ENCODE measurements at regions not wholly inside any gene's neighbourhood (a gene's known extent, or its start where the extent isn't known, plus 50 kb on each side); places are given as distances from the start of the nearest gene placed in this dataset.

DNA sequence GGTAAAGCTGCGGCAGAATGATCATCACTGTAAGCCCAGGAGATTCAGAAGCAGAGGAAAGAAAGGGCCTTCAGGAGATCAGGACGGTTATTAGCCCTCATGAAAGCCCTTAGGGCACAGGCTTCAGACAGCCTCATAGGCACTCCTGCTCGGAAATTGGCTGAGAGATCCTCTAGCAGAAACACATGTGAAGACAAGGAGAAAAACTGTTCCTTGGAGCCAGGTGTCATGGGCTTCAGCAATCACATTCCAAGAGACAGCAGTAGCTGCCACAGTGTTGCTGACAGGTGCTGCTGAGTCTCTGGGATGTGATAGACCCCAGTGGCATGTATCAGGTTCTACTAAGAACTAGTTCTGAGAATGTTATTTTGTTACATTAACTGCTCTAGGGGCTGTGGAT is 88.8 kb upstream of the DYRK2 start:
- no peak overlapping the region for H3K4ac ChIP-seq (ENCODE audit: low read depth, low read length)
- H3K79me1 ChIP-seq (ENCODE audit: low read length): no peaks in the 10 kb centered on the region
- DNase-seq: no peak
- H3K9ac ChIP-seq (ENCODE audit: low read length): no peak overlapping the region
- no peak overlapping the region for H4K12ac ChIP-seq (ENCODE audit: low read depth, low read length)
- no peak overlapping the region for H3K23ac ChIP-seq (ENCODE audit: low read length)
- H3K4me3 ChIP-seq (ENCODE audit: low read depth, low read length): no peak overlapping the region
- peaks cover 4% of the 10 kb centered on the region for H3K9me3 ChIP-seq (ENCODE audit: insufficient read depth, low read depth, low read length)
- no peak overlapping the region for H2AFZ ChIP-seq (ENCODE audit: insufficient read depth, low read length, poor library complexity)
- no peak overlapping the region for H2BK5ac ChIP-seq (ENCODE audit: low read depth, low read length, poor library complexity)
- no peaks in the 10 kb centered on the region for H3K36me3 ChIP-seq (ENCODE audit: control insufficient read depth in 1 of 2, insufficient read depth in 2 of 2, low read length in 2 of 2)
- H4K91ac ChIP-seq (ENCODE audit: low read depth, low read length): no peak overlapping the region
- H3K27ac ChIP-seq (ENCODE audit: low read depth, low read length): no peak overlapping the region
- H3K27me3 ChIP-seq (ENCODE audit: insufficient read depth, low read length): no peaks in the 10 kb centered on the region
- peaks cover 2 to 6% of the 10 kb centered on the region in 2 experiments for H3K4me1 ChIP-seq (ENCODE audit: control insufficient read depth in 1 of 2, insufficient read depth in 2 of 2, low read length in 2 of 2)
- H3K4me2 ChIP-seq (ENCODE audit: low read length): no peak overlapping the region
- no peak overlapping the region for H2BK120ac ChIP-seq (ENCODE audit: insufficient read depth, low read length, poor library complexity)
- no peak overlapping the region for H2AK5ac ChIP-seq (ENCODE audit: low read length)
- H3K18ac ChIP-seq (ENCODE audit: low read length): no peak overlapping the region
- H4K8ac ChIP-seq (ENCODE audit: low read depth, low read length): no peak overlapping the region
- no CpG with 5 or more reads among the region's 3 CpGs for WGBS (ENCODE audit: extremely low coverage, insufficient coverage, insufficient read length)
- H3K14ac ChIP-seq (ENCODE audit: low read length): no peak overlapping the region
- H2BK12ac ChIP-seq (ENCODE audit: low read length): no peak overlapping the region
- no peaks in the 10 kb centered on the region for H3K79me2 ChIP-seq (ENCODE audit: control insufficient read depth, insufficient read depth, low read length, poor library complexity)

- H3K79me1 ChIP-seq (ENCODE audit: low read length): no peaks in the 10 kb centered on the region
Observed at GRCh38 chr12:67562513-67563287, 85.8 kb upstream of the DYRK2 start.

DNA sequence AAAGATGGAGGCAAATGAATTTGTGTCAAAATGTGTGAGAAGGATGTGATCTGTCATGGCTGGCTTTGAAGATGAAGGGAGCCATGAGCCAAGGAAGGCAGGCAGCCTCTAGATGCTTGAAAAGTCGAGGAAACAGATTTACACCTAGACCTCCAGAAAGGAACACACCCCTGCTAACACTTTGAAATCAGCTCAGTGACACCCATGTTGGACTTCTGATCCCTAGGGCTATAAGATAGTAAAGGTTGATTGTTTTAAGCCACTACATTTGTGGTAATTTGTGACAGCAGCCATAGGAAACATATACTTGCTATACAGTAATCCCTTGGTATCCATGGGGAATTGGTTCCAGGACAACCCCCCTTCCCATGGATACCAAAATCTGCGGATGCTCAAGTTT is 80.5 kb upstream of the DYRK2 start:
- no peak overlapping the region for H3K9ac ChIP-seq (ENCODE audit: low read length)
- H4K91ac ChIP-seq (ENCODE audit: low read depth, low read length): no peak overlapping the region
- H3K4ac ChIP-seq (ENCODE audit: low read depth, low read length): no peak overlapping the region
- H3K79me2 ChIP-seq (ENCODE audit: control insufficient read depth, insufficient read depth, low read length, poor library complexity): no peaks in the 10 kb centered on the region
- no peak overlapping the region for H2AFZ ChIP-seq (ENCODE audit: insufficient read depth, low read length, poor library complexity)
- H4K12ac ChIP-seq (ENCODE audit: low read depth, low read length): no peak overlapping the region
- H3K4me1 ChIP-seq (ENCODE audit: control insufficient read depth in 1 of 2, insufficient read depth in 2 of 2, low read length in 2 of 2): no peaks in the 10 kb centered on the region
- no peaks in the 10 kb centered on the region for H3K36me3 ChIP-seq (ENCODE audit: control insufficient read depth in 1 of 2, insufficient read depth in 2 of 2, low read length in 2 of 2)
- H3K23ac ChIP-seq (ENCODE audit: low read length): no peak overlapping the region
- no peak overlapping the region for H4K8ac ChIP-seq (ENCODE audit: low read depth, low read length)
- no peak overlapping the region for H2BK5ac ChIP-seq (ENCODE audit: low read depth, low read length, poor library complexity)
- no CpG with 5 or more reads among the region's 2 CpGs for WGBS (ENCODE audit: extremely low coverage, insufficient coverage, insufficient read length)
- no peak overlapping the region for H2BK120ac ChIP-seq (ENCODE audit: insufficient read depth, low read length, poor library complexity)
- no peak overlapping the region for H3K4me3 ChIP-seq (ENCODE audit: low read depth, low read length)
- no peaks in the 10 kb centered on the region for H3K9me3 ChIP-seq (ENCODE audit: insufficient read depth, low read depth, low read length)
- H3K79me1 ChIP-seq (ENCODE audit: low read length): no peaks in the 10 kb centered on the region
- DNase-seq: no peak
- no peak overlapping the region for H3K4me2 ChIP-seq (ENCODE audit: low read length)
- H3K18ac ChIP-seq (ENCODE audit: low read length): no peak overlapping the region
- H2AK5ac ChIP-seq (ENCODE audit: low read length): no peak overlapping the region
- no peak overlapping the region for H2BK12ac ChIP-seq (ENCODE audit: low read length)
- no peaks in the 10 kb centered on the region for H3K27me3 ChIP-seq (ENCODE audit: insufficient read depth, low read length)
- H3K27ac ChIP-seq (ENCODE audit: low read depth, low read length): no peak overlapping the region
- H3K14ac ChIP-seq (ENCODE audit: low read length): no peak overlapping the region

More at GRCh38 chr12:67562513-67563287, 85.8 kb upstream of the DYRK2 start:
- WGBS (ENCODE audit: extremely low coverage, insufficient coverage, insufficient read length): no CpG with 5 or more reads among the region's 3 CpGs
- no peaks in the 10 kb centered on the region for H3K9me3 ChIP-seq (ENCODE audit: insufficient read depth, low read depth, low read length)
- H3K23ac ChIP-seq (ENCODE audit: low read length): no peak overlapping the region
- H3K27ac ChIP-seq (ENCODE audit: low read depth, low read length): no peak overlapping the region
- DNase-seq: no peak
- no peak overlapping the region for H3K4me3 ChIP-seq (ENCODE audit: low read depth, low read length)
- no peaks in the 10 kb centered on the region for H3K27me3 ChIP-seq (ENCODE audit: insufficient read depth, low read length)
- no peak overlapping the region for H4K91ac ChIP-seq (ENCODE audit: low read depth, low read length)
- H3K4me2 ChIP-seq (ENCODE audit: low read length): no peak overlapping the region
- no peak overlapping the region for H2AFZ ChIP-seq (ENCODE audit: insufficient read depth, low read length, poor library complexity)
- no peak overlapping the region for H2AK5ac ChIP-seq (ENCODE audit: low read length)
- H4K12ac ChIP-seq (ENCODE audit: low read depth, low read length): no peak overlapping the region
- H3K18ac ChIP-seq (ENCODE audit: low read length): no peak overlapping the region
- H3K4me1 ChIP-seq (ENCODE audit: control insufficient read depth in 1 of 2, insufficient read depth in 2 of 2, low read length in 2 of 2): no peaks in the 10 kb centered on the region
- H2BK5ac ChIP-seq (ENCODE audit: low read depth, low read length, poor library complexity): no peak overlapping the region
- H4K8ac ChIP-seq (ENCODE audit: low read depth, low read length): no peak overlapping the region
- H3K9ac ChIP-seq (ENCODE audit: low read length): no peak overlapping the region
- no peak overlapping the region for H3K14ac ChIP-seq (ENCODE audit: low read length)
- no peaks in the 10 kb centered on the region for H3K79me2 ChIP-seq (ENCODE audit: control insufficient read depth, insufficient read depth, low read length, poor library complexity)
- H2BK12ac ChIP-seq (ENCODE audit: low read length): no peak overlapping the region
- no peak overlapping the region for H3K4ac ChIP-seq (ENCODE audit: low read depth, low read length)
- no peaks in the 10 kb centered on the region for H3K36me3 ChIP-seq (ENCODE audit: control insufficient read depth in 1 of 2, insufficient read depth in 2 of 2, low read length in 2 of 2)
- no peak overlapping the region for H2BK120ac ChIP-seq (ENCODE audit: insufficient read depth, low read length, poor library complexity)

DNA sequence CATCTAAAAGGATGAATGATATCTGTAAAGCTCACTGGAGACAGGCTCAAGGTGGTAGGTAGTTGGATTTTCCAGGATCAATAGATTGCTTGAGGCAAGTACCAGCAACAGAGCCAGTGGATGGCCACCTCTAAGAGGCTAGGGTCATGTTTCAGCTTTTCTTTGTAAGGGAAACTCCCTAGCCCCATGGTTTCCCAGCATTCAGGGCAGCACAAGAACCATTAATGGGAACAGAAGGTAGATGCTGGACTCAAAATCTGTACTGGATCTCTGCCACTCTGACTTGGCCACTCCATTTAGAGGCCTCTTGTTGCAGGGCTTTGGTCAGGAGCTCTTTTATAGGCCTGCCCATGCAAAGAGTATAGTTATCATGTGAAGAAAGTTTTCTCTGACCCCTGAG is 76.1 kb upstream of the DYRK2 start:
- Histone ChIP-seq H4K91ac (ENCODE audit: low read depth, low read length) (no peak overlapping the region), H4K12ac (ENCODE audit: low read depth, low read length) (no peak overlapping the region), H3K4me2 (ENCODE audit: low read length) (no peak overlapping the region), H2AK5ac (ENCODE audit: low read length) (no peak overlapping the region), H2BK120ac (ENCODE audit: insufficient read depth, low read length, poor library complexity) (no peak overlapping the region), H4K8ac (ENCODE audit: low read depth, low read length) (no peak overlapping the region), H3K79me2 (ENCODE audit: control insufficient read depth, insufficient read depth, low read length, poor library complexity) (no peaks in the 10 kb centered on the region), H3K4ac (ENCODE audit: low read depth, low read length) (no peak overlapping the region), H3K18ac (ENCODE audit: low read length) (no peak overlapping the region), H3K4me3 (ENCODE audit: low read depth, low read length) (no peak overlapping the region), H2AFZ (ENCODE audit: insufficient read depth, low read length, poor library complexity) (no peak overlapping the region), H3K27ac (ENCODE audit: low read depth, low read length) (no peak overlapping the region), H3K27me3 (ENCODE audit: insufficient read depth, low read length) (no peaks in the 10 kb centered on the region), H3K79me1 (ENCODE audit: low read length) (no peaks in the 10 kb centered on the region), H3K23ac (ENCODE audit: low read length) (no peak overlapping the region), H3K36me3 (ENCODE audit: control insufficient read depth in 1 of 2, insufficient read depth in 2 of 2, low read length in 2 of 2) (no peaks in the 10 kb centered on the region), H3K9ac (ENCODE audit: low read length) (no peak overlapping the region), H2BK5ac (ENCODE audit: low read depth, low read length, poor library complexity) (no peak overlapping the region), H3K14ac (ENCODE audit: low read length) (no peak overlapping the region), H3K4me1 (ENCODE audit: control insufficient read depth in 1 of 2, insufficient read depth in 2 of 2, low read length in 2 of 2) (no peaks in the 10 kb centered on the region), H3K9me3 (ENCODE audit: insufficient read depth, low read depth, low read length) (no peaks in the 10 kb centered on the region), H2BK12ac (ENCODE audit: low read length) (no peak overlapping the region)
- DNase-seq: no peak
